OCI-LY1 (cell line): ENCODE measurements at regions not wholly inside any gene's neighbourhood (a gene's known extent, or its start where the extent isn't known, plus 50 kb on each side); places are given as distances from the start of the nearest gene placed in this dataset.

ENCODE experiments used
- H2AFZ ChIP-seq: fragments of 200-600 bp; sonication (generic), shearing (Covaris generic); 2 replicates; pipeline ENCODE4 v1.6.0; 2014; ENCODE audit warnings: antibody characterized with exemption, mild to moderate bottlenecking, low read length
- H3F3A ChIP-seq: fragments of 200-600 bp; sonication (generic), shearing (Covaris generic); 2 replicates; pipeline ENCODE4 v1.6.0; 2014; ENCODE audit warnings: mild to moderate bottlenecking, antibody characterized with exemption, low read length, moderate library complexity; ENCODE audit not compliant: insufficient read depth
- H3K27ac ChIP-seq: fragments of 200-600 bp; sonication (generic); 2 replicates; pipeline ENCODE4 v1.5.1; 2014; ENCODE audit warnings: low read length, mixed run types, mild to moderate bottlenecking, low read depth; ENCODE audit not compliant: poor library complexity, severe bottlenecking
- H3K27me3 ChIP-seq: fragments of 200-600 bp; sonication (generic); 2 replicates; pipeline ENCODE4 v1.6.0; 2014; ENCODE audit warnings: antibody characterized with exemption, mild to moderate bottlenecking, low read length, moderate library complexity; ENCODE audit not compliant: insufficient read depth
- H3K36me3 ChIP-seq: fragments of 200-600 bp; sonication (generic); 2 replicates; pipeline ENCODE4 v1.6.1; 2014; ENCODE audit warnings: mild to moderate bottlenecking, antibody characterized with exemption, low read length, moderate library complexity, mixed read lengths; ENCODE audit not compliant: insufficient read depth
- H3K4me1 ChIP-seq: fragments of 200-600 bp; sonication (generic); 2 replicates; pipeline ENCODE4 v1.5.1; 2014; ENCODE audit warnings: mild to moderate bottlenecking, low read length, moderate library complexity; ENCODE audit not compliant: insufficient read depth, severe bottlenecking
- H3K4me2 ChIP-seq: fragments of 200-600 bp; sonication (generic), shearing (Covaris generic); 2 replicates; pipeline ENCODE4 v1.6.1; 2014; ENCODE audit warnings: low read length
- H3K4me3 ChIP-seq: fragments of 200-600 bp; sonication (generic); 2 replicates; pipeline ENCODE4 v1.5.1; 2014; ENCODE audit warnings: low read length, low read depth, mild to moderate bottlenecking, mixed read lengths; ENCODE audit not compliant: poor library complexity, severe bottlenecking
- H3K79me2 ChIP-seq: fragments of 200-600 bp; shearing (Covaris generic); 2 replicates; pipeline ENCODE4 v1.6.1; 2016; ENCODE audit warnings: mixed run types, low read length, mixed read lengths; ENCODE audit not compliant: insufficient read depth
- H3K9ac ChIP-seq: fragments of 200-600 bp; sonication (generic), shearing (Covaris generic); 2 replicates; pipeline ENCODE4 v1.6.1; 2014; ENCODE audit warnings: mild to moderate bottlenecking, low read length, mixed read lengths
- H3K9me2 ChIP-seq: fragments of 200-600 bp; sonication (generic), shearing (Covaris generic); 2 replicates; pipeline ENCODE4 v1.6.1; 2014; ENCODE audit warnings: low read depth, mild to moderate bottlenecking, low read length, mixed read lengths
- H3K9me3 ChIP-seq: fragments of 200-600 bp; shearing (Covaris generic); 2 replicates; pipeline ENCODE4 v1.6.1; 2014; ENCODE audit warnings: low read length, mixed read lengths
- H4K20me1 ChIP-seq: fragments of 200-600 bp; sonication (generic), shearing (Covaris generic); 2 replicates; pipeline ENCODE4 v1.6.0; 2016; ENCODE audit warnings: mild to moderate bottlenecking, low read length; ENCODE audit not compliant: insufficient read depth
- EZH2 ChIP-seq: fragments of 200-600 bp; sonication (generic), shearing (Covaris generic); IDR thresholded peaks from 2 replicates; pipeline ENCODE4 v1.8.0; 2017; ENCODE audit warnings: borderline replicate concordance, mixed run types, mild to moderate bottlenecking, antibody characterized with exemption, low read length, moderate library complexity, mixed read lengths
- TF ChIP-seq, protein P1 (sequence below): fragments of 200-600 bp; sonication (generic), shearing (Covaris generic); IDR thresholded peaks from 2 replicates; pipeline ENCODE4 v1.5.1; 2017; ENCODE audit warnings: mild to moderate bottlenecking, antibody characterized with exemption, low read length, moderate library complexity, mixed read lengths

DNA sequence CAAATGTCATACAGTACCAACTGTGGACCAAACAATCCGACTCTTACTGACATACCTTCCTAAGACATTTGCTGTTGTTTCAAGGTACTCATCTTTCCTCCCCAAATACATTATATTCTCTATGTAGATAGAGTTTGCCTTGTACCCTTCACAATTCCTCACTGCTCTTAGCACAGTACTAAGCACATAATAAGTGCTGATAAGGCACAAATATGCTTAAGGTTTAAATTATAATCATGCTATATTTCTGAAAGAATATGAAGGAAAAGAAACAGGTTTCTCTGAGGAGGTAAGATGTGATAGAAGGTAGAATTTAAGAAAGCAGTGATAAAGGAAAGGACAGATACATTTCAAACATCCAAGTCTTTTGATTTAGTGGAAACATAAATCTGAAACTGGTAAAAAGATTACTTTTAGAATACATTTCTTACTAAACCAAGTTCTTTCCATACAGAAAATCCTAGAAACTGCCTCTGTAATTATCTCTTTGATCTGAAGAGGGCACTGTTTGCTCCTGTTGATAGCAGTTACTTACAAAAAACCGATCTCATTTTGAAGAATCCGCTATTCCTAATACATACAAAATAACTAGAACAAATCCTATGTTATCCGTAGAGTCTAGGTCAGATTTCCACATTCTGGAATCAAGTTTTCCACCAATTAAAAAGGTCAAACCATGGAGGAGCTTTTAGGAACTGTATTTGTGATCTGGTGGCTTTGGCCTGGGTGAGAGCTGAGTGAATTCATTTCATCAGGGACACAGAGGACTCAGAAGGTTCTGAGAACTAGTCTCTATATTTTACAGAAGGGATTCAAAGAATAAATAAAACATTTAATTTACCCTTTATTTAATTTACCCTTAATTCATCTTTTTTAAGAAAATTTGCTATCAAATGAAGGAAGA is 311.9 kb downstream of the DAD1 start:
- H3F3A ChIP-seq: no peaks in the 10 kb centered on the region
- no peaks in the 10 kb centered on the region for H3K9me3 ChIP-seq
- no peak overlapping the region for H3K4me2 ChIP-seq
- H3K9me2 ChIP-seq: no peaks in the 10 kb centered on the region
- no peaks in the 10 kb centered on the region for H3K4me1 ChIP-seq
- TF ChIP-seq, protein P1, sequence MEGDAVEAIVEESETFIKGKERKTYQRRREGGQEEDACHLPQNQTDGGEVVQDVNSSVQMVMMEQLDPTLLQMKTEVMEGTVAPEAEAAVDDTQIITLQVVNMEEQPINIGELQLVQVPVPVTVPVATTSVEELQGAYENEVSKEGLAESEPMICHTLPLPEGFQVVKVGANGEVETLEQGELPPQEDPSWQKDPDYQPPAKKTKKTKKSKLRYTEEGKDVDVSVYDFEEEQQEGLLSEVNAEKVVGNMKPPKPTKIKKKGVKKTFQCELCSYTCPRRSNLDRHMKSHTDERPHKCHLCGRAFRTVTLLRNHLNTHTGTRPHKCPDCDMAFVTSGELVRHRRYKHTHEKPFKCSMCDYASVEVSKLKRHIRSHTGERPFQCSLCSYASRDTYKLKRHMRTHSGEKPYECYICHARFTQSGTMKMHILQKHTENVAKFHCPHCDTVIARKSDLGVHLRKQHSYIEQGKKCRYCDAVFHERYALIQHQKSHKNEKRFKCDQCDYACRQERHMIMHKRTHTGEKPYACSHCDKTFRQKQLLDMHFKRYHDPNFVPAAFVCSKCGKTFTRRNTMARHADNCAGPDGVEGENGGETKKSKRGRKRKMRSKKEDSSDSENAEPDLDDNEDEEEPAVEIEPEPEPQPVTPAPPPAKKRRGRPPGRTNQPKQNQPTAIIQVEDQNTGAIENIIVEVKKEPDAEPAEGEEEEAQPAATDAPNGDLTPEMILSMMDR: peak; percentile 82
- TF ChIP-seq EZH2: no peak
- no peak overlapping the region for H3K9ac ChIP-seq
- H3K4me3 ChIP-seq: no peak overlapping the region
- no peaks in the 10 kb centered on the region for H4K20me1 ChIP-seq
- H3K79me2 ChIP-seq: no peaks in the 10 kb centered on the region
- no peaks in the 10 kb centered on the region for H3K36me3 ChIP-seq
- no peak overlapping the region for H3K27ac ChIP-seq
- no peak overlapping the region for H2AFZ ChIP-seq
- H3K27me3 ChIP-seq: no peaks in the 10 kb centered on the region

- H3K9me3 ChIP-seq: no peaks in the 10 kb centered on the region
- no peaks in the 10 kb centered on the region for H3K4me1 ChIP-seq
- H4K20me1 ChIP-seq: no peaks in the 10 kb centered on the region
- no peak overlapping the region for H3K4me2 ChIP-seq
- no peaks in the 10 kb centered on the region for H3K79me2 ChIP-seq
- H3F3A ChIP-seq: no peaks in the 10 kb centered on the region
- no peak overlapping the region for H2AFZ ChIP-seq
- H3K4me3 ChIP-seq: no peak overlapping the region
- no peak overlapping the region for H3K9ac ChIP-seq
- H3K27ac ChIP-seq: no peak overlapping the region
- H3K36me3 ChIP-seq: no peaks in the 10 kb centered on the region
- TF ChIP-seq, protein P1: no peak
- no peak for TF ChIP-seq EZH2
- H3K9me2 ChIP-seq: no peaks in the 10 kb centered on the region
- no peaks in the 10 kb centered on the region; the same call in 1 of the 2 replicates for H3K27me3 ChIP-seq
These were observed 316.9 kb downstream of the DAD1 start for GRCh38 chr14:22271838-22272799.

DNA sequence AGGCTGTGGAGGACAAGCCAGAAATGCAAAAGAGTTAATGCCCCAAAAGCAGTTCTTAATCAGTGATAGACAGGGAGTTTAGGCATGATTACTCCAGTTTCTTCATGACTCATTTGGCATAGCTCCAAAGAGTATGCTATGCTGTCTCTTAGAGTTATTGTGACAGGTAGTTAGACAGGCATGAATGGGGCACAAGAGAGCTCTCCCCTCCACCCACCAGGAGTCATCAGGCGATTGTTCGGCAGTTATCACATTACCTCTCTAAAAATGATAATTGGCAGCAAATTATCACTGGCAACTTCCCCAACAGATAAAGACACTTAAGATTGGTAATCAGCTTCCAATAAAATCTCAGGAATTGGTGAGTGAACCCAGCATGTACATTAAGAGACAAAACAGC is 320.1 kb downstream of the DAD1 start:
- no peaks in the 10 kb centered on the region; the same call in 1 of the 2 replicates for H3K27me3 ChIP-seq
- H3K36me3 ChIP-seq: no peaks in the 10 kb centered on the region
- no peak overlapping the region for H3K9ac ChIP-seq
- H3K79me2 ChIP-seq: no peaks in the 10 kb centered on the region
- H3K9me3 ChIP-seq: no peaks in the 10 kb centered on the region
- no peaks in the 10 kb centered on the region for H3F3A ChIP-seq
- no peaks in the 10 kb centered on the region for H3K4me1 ChIP-seq
- no peaks in the 10 kb centered on the region for H4K20me1 ChIP-seq
- H2AFZ ChIP-seq: no peak overlapping the region
- no peak overlapping the region for H3K27ac ChIP-seq
- no peak overlapping the region for H3K4me3 ChIP-seq
- H3K9me2 ChIP-seq: no peaks in the 10 kb centered on the region
- TF ChIP-seq, protein P1: no peak
- no peak for TF ChIP-seq EZH2
- H3K4me2 ChIP-seq: no peak overlapping the region
